ENCODE measurements at regions not wholly inside any gene's neighbourhood (a gene's known extent, or its start where the extent isn't known, plus 50 kb on each side); places are given as distances from the start of the nearest gene placed in this dataset.

GRCh38 chr6:125568609-125569008, 180.8 kb upstream of the HEY2 start:
- TF ChIP-seq CTCF (conservative IDR thresholded peaks at IDR 0.05; ENCODE audit: low read depth, low read length) (no peak), EZH2 (IDR thresholded peaks at IDR 0.05; ENCODE audit: borderline replicate concordance, low read depth, low read length, poor library complexity, severe bottlenecking) (no peak)
